22Rv1 (cell line): ENCODE measurements at regions not wholly inside any gene's neighbourhood (a gene's known extent, or its start where the extent isn't known, plus 50 kb on each side); places are given as distances from the start of the nearest gene placed in this dataset.

ENCODE experiments used
- H3K27ac ChIP-seq: fragments of 450-650 bp; 2 replicates; pipeline ENCODE4 v1.5.1; 2017
- ZFX ChIP-seq: fragments of 450-650 bp; IDR thresholded peaks from 2 replicates; pipeline ENCODE4 v1.6.1; 2017; ENCODE audit warnings: antibody characterized with exemption, borderline replicate concordance
- TF ChIP-seq, protein P1 (sequence below): fragments of 450-650 bp; IDR thresholded peaks from 2 replicates; pipeline ENCODE4 v1.5.1; 2017; ENCODE audit warnings: mild to moderate bottlenecking

DNA sequence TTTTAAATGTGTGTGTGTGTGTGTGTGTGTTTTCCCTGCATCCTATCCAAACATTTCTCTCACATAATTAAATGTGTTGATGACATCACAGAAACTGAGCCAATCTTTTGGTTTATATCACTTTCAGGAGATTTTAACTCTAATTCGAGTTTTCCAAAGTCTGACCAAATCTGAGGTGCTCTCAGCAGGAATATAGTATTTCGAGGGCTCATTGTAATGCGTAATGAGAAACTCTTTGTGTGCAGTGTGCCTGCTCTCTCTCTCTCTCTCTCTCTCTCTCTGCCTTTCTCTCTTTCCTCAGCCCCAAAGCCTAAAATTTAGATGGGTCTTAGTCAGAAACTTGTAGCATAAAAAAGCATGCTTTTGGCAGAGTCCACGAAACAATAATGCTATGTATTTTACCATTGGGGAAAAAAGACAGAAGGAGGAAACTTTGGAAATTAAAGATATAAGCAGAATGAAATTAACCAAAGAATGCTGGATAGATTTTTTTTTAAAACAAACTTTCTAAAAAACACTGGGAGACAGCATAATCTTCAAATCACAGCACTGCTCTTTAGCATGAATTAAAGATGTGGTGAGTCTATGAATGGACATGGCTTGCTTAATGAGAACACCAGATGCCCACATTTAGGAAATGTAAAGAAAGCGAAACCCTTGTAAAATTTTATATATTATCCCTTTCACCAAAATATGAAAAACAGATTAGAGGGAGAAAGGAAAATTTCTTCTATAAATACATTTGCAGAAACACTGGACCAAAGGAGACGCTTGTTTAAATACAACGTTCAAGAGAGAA, 206.8 kb upstream of the HABP2 start:
- no peak overlapping the region for H3K27ac ChIP-seq
- TF ChIP-seq ZFX, result no peak
- TF ChIP-seq, protein P1, sequence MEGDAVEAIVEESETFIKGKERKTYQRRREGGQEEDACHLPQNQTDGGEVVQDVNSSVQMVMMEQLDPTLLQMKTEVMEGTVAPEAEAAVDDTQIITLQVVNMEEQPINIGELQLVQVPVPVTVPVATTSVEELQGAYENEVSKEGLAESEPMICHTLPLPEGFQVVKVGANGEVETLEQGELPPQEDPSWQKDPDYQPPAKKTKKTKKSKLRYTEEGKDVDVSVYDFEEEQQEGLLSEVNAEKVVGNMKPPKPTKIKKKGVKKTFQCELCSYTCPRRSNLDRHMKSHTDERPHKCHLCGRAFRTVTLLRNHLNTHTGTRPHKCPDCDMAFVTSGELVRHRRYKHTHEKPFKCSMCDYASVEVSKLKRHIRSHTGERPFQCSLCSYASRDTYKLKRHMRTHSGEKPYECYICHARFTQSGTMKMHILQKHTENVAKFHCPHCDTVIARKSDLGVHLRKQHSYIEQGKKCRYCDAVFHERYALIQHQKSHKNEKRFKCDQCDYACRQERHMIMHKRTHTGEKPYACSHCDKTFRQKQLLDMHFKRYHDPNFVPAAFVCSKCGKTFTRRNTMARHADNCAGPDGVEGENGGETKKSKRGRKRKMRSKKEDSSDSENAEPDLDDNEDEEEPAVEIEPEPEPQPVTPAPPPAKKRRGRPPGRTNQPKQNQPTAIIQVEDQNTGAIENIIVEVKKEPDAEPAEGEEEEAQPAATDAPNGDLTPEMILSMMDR, result no peak

DNA sequence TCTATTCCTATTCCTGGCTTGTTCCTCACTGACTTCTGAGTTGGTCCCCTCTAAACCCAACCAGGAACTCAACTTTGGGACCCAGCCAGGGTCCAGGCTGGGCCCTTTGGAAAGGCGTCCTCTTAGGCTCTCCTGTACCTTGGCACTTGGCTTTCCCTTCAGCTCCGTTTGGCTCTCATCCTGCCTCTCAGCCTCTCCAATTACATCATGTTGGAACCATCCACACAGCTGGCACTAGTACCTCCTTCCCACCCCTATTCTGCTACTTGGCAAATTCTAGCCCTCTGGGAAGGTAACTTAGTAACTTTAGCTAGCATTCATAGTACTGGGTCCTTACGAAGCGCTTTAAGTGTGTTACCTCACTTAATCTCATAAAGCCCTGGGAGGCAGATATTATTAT, 205.3 kb upstream of the HABP2 start:
- H3K27ac ChIP-seq, result no peak overlapping the region
- TF ChIP-seq, protein P1, result no peak
- no peak for TF ChIP-seq ZFX

DNA sequence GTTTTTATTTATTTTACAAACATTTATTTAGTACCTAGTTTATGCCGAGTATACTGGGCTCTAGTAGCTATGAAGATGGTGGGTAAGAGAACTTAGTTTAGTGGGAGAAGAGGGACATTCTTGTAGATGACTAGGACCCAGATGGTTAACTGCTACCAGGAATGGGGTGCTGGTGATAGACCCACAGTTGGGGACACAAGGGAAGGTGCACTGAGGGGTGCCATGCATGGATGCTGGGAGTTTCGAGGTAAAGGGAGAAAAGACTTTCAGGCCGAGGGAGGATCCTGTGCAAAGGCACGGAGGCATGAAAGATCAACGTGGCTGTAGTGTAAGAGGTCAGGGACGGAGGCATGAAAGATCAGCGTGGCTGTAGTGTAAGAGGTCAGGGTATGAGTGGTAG, 204.2 kb upstream of the HABP2 start:
- no peak overlapping the region for H3K27ac ChIP-seq
- TF ChIP-seq ZFX, result no peak
- TF ChIP-seq, protein P1, result no peak

DNA sequence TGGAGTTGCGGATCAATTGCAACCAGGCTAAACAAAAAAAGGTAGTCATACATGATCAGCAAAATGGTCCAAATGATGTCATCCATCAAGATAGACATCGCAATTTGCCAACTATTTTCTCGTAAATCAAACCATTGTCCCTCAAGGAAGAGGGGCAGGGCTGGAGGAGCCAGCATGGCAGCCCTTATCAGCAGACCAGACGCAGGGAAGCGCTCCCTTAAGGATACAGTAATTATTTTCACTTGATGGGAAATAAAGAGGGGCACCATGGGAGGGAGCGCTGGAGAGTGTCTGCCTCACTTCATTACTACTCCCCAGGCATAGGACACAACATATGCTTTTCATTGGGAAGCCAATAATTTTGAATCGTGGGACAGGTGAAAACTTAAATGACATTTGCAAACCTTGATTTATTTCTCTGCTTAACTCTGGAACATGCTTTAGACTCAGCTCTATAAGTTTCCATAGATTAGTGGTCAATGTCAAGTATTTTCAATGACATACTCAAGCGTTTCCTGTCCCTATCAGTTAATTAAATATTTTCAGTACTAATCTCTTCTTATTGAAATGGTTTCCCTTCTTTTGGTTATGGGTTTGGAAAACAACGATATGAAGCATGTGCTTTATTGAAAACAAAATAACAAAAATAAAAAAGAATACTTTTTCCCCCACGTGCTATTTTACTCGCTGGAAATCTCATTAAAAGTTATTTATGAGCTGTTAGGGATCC, 202.4 kb upstream of the HABP2 start:
- no peak overlapping the region for H3K27ac ChIP-seq
- TF ChIP-seq, protein P1, result no peak
- TF ChIP-seq ZFX, result no peak

DNA sequence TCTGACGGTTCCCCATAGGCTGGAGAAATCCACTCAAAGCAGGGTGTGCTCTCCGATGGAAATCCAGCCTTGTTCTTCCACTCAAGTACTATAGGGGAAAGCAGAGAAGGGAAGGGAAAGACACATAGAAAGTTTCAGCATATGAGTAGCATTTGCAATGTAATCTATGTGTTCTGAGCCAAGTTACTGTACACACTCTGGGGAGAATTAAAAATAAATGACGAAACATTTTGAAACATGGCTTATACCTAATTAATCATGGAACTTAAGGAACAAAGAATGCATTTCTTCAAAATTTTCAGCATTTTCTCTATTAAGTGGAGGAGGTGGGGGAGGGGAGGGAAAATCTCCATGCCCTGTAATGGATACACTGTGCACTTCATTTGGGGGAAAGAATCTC, 198.1 kb upstream of the HABP2 start:
- H3K27ac ChIP-seq, result no peak overlapping the region
- TF ChIP-seq, protein P1, result no peak
- no peak for TF ChIP-seq ZFX

DNA sequence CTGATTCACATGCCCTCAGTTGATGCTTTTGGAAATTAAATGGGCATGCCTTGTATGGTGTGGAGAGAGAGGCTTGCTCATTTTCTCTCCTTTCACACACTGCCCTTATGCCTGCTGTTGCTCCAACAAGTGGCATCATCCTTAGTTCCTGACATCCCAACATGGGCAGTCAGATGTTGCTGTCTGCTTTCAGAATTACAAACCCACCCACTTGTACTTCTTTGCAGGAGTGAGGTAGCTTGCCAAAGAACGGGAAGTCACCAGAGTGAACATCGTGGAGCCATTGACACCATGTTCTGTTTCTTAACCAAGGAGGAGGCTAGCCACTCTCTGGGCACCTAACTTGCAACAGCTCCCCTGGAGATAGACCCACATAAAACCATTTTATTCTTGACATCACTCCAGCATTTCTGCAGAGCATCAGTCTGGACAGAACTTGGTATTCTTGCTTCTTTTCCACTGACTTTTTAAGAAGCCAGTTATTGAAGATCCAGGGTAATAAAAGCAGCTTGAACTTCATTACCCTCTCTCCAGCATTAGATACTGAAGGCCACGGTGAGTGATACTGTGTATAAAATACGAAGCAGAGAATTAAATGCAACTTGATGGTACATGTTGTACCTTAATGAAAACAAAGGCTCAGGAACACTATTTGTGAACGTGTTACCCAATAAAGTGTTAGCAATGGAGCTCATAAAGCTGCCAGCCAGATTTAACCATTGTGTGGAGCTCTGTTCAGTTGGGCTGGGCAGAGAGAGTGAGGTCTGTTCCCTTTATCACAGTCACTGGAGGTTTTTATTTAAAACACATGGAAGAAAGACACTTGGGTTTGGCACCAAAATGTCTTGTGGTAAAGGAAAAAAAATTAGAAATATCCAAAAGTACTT, 195.8 kb upstream of the HABP2 start:
- H3K27ac ChIP-seq, result no peak overlapping the region
- TF ChIP-seq, protein P1, result no peak
- TF ChIP-seq ZFX, result no peak
